Osteoblast (primary cell): ENCODE measurements at regions not wholly inside any gene's neighbourhood (a gene's known extent, or its start where the extent isn't known, plus 50 kb on each side); places are given as distances from the start of the nearest gene placed in this dataset.

ENCODE experiments used
- DNase-seq: peaks from one replicate; pipeline ENCODE4 v3.0.0; 2011; ENCODE audit warnings: low spot score, mixed read lengths; ENCODE audit not compliant: insufficient read length; ENCODE audit errors: missing footprints
- H2AFZ ChIP-seq: 2 replicates; pipeline ENCODE4 v1.6.0; 2011; ENCODE audit warnings: mild to moderate bottlenecking, low read length
- H3K27ac ChIP-seq: 2 replicates; pipeline ENCODE4 v1.5.1; 2011; ENCODE audit warnings: mild to moderate bottlenecking, low read depth, low read length, moderate library complexity
- H3K27me3 ChIP-seq: 2 replicates; pipeline ENCODE4 v1.6.0; 2012; ENCODE audit warnings: mild to moderate bottlenecking, control low read depth, inconsistent platforms, low read length, moderate library complexity; ENCODE audit not compliant: insufficient read depth
- H3K36me3 ChIP-seq: 2 replicates; pipeline ENCODE4 v1.5.1; 2011; ENCODE audit warnings: mild to moderate bottlenecking, low read length, control low read depth, moderate library complexity; ENCODE audit not compliant: insufficient read depth
- H3K4me1 ChIP-seq: 2 replicates; pipeline ENCODE4 v1.5.1; 2011; ENCODE audit warnings: mild to moderate bottlenecking, low read length, control low read depth, moderate library complexity; ENCODE audit not compliant: insufficient read depth
- H3K4me2 ChIP-seq: 2 replicates; pipeline ENCODE4 v1.6.0; 2011; ENCODE audit warnings: mild to moderate bottlenecking, low read length; ENCODE audit not compliant: insufficient read depth
- H3K4me3 ChIP-seq: fragments of 200-600 bp; sonication (generic); 3 replicates; pipeline ENCODE4 v1.5.1; 2012; ENCODE audit warnings: mild to moderate bottlenecking, low read length, inconsistent platforms; ENCODE audit not compliant: insufficient read depth
- H3K79me2 ChIP-seq: 2 replicates; pipeline ENCODE4 v1.6.0; 2012; ENCODE audit warnings: mild to moderate bottlenecking, low read length, control low read depth, inconsistent platforms; ENCODE audit not compliant: insufficient read depth
- H3K9me3 ChIP-seq: 2 replicates; pipeline ENCODE4 v1.5.1; 2011; ENCODE audit warnings: low read depth, low read length, control low read depth
- H4K20me1 ChIP-seq: 2 replicates; pipeline ENCODE4 v1.6.0; 2012; ENCODE audit warnings: mild to moderate bottlenecking, low read length, control low read depth; ENCODE audit not compliant: insufficient read depth
- TF ChIP-seq, protein P1 (sequence below): IDR thresholded peaks from 2 replicates; pipeline ENCODE4 v1.5.1; 2011; ENCODE audit warnings: mild to moderate bottlenecking, low read depth, low read length, moderate library complexity; ENCODE audit errors: extremely low read depth

- no peak overlapping the region for H2AFZ ChIP-seq
- H3K79me2 ChIP-seq, result no peaks in the 10 kb centered on the region
- TF ChIP-seq, protein P1, sequence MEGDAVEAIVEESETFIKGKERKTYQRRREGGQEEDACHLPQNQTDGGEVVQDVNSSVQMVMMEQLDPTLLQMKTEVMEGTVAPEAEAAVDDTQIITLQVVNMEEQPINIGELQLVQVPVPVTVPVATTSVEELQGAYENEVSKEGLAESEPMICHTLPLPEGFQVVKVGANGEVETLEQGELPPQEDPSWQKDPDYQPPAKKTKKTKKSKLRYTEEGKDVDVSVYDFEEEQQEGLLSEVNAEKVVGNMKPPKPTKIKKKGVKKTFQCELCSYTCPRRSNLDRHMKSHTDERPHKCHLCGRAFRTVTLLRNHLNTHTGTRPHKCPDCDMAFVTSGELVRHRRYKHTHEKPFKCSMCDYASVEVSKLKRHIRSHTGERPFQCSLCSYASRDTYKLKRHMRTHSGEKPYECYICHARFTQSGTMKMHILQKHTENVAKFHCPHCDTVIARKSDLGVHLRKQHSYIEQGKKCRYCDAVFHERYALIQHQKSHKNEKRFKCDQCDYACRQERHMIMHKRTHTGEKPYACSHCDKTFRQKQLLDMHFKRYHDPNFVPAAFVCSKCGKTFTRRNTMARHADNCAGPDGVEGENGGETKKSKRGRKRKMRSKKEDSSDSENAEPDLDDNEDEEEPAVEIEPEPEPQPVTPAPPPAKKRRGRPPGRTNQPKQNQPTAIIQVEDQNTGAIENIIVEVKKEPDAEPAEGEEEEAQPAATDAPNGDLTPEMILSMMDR, result no peak
- H3K4me2 ChIP-seq, result no peak overlapping the region
- no peak for DNase-seq
- peaks cover 17% of the 10 kb centered on the region for H3K4me1 ChIP-seq
- H3K9me3 ChIP-seq, result no peaks in the 10 kb centered on the region
- H3K4me3 ChIP-seq, result no peak overlapping the region
- H3K27me3 ChIP-seq, result no peaks in the 10 kb centered on the region
- no peak overlapping the region for H3K27ac ChIP-seq
- no peaks in the 10 kb centered on the region for H3K36me3 ChIP-seq
- H4K20me1 ChIP-seq, result no peaks in the 10 kb centered on the region
These were observed 57.0 kb upstream of the SORBS2 start for GRCh38 chr4:185868983-185869382.

- no peak overlapping the region for H2AFZ ChIP-seq
- H3K4me1 ChIP-seq, result peaks cover 20% of the 10 kb centered on the region
- H3K9me3 ChIP-seq, result no peaks in the 10 kb centered on the region
- H3K36me3 ChIP-seq, result no peaks in the 10 kb centered on the region
- no peak for DNase-seq
- H3K27ac ChIP-seq, result no peak overlapping the region
- TF ChIP-seq, protein P1, result no peak
- H4K20me1 ChIP-seq, result no peaks in the 10 kb centered on the region
- H3K79me2 ChIP-seq, result no peaks in the 10 kb centered on the region
- no peak overlapping the region for H3K4me2 ChIP-seq
- H3K4me3 ChIP-seq, result no peak overlapping the region
- no peaks in the 10 kb centered on the region for H3K27me3 ChIP-seq
These were observed 57.4 kb upstream of the SORBS2 start for GRCh38 chr4:185869427-185869826.

- no peaks in the 10 kb centered on the region for H3K9me3 ChIP-seq
- no peak for DNase-seq
- H3K27me3 ChIP-seq, result no peaks in the 10 kb centered on the region
- no peak overlapping the region for H2AFZ ChIP-seq
- H3K27ac ChIP-seq, result no peak overlapping the region
- no peak overlapping the region for H3K4me2 ChIP-seq
- no peaks in the 10 kb centered on the region for H3K36me3 ChIP-seq
- peaks cover 27% of the 10 kb centered on the region for H3K4me1 ChIP-seq
- H3K4me3 ChIP-seq, result no peak overlapping the region
- H4K20me1 ChIP-seq, result no peaks in the 10 kb centered on the region
- TF ChIP-seq, protein P1, result no peak
- no peaks in the 10 kb centered on the region for H3K79me2 ChIP-seq
These were observed 58.4 kb upstream of the SORBS2 start for GRCh38 chr4:185870366-185870765.

- no peak overlapping the region for H3K27ac ChIP-seq
- DNase-seq, result no peak
These were observed 60.9 kb upstream of the SORBS2 start for GRCh38 chr4:185872747-185873380.

More at GRCh38 chr4:185872747-185873380, 60.9 kb upstream of the SORBS2 start:
- Histone ChIP-seq H3K36me3 (no peaks in the 10 kb centered on the region), H3K4me2 (no peak overlapping the region), H4K20me1 (no peaks in the 10 kb centered on the region), H3K9me3 (no peaks in the 10 kb centered on the region), H3K4me1 (peaks cover 21% of the 10 kb centered on the region), H3K4me3 (no peak overlapping the region), H3K79me2 (no peaks in the 10 kb centered on the region), H3K27me3 (no peaks in the 10 kb centered on the region), H2AFZ (no peak overlapping the region)
- TF ChIP-seq, protein P1, result no peak
